HEK293 (cell line): ENCODE measurements at regions not wholly inside any gene's neighbourhood (a gene's known extent, or its start where the extent isn't known, plus 50 kb on each side); places are given as distances from the start of the nearest gene placed in this dataset.

Experiments
- BCL11A ChIP-seq: fragments of 450-650 bp; formaldehyde crosslinking; IDR thresholded peaks from 2 replicates; pipeline ENCODE4 v1.5.1; 2016; ENCODE audit warnings: low read depth, missing biosample characterization, missing genetic modification characterization
- FEZF1 ChIP-seq: fragments of 450-650 bp; formaldehyde crosslinking; IDR thresholded peaks from 2 replicates; pipeline ENCODE4 v1.5.1; 2016; ENCODE audit warnings: missing biosample characterization, missing genetic modification characterization
- GLI2 ChIP-seq: fragments of 450-650 bp; formaldehyde crosslinking; IDR thresholded peaks from 2 replicates; pipeline ENCODE4; 2017; ENCODE audit warnings: missing biosample characterization, missing genetic modification characterization, low read depth, borderline replicate concordance
- GLIS1 ChIP-seq: fragments of 450-650 bp; formaldehyde crosslinking; IDR thresholded peaks from 2 replicates; pipeline ENCODE4 v1.5.1; 2016; ENCODE audit warnings: missing biosample characterization, missing genetic modification characterization
- GLIS2 ChIP-seq: fragments of 450-650 bp; formaldehyde crosslinking; IDR thresholded peaks from 2 replicates; pipeline ENCODE4 v1.5.1; 2016; ENCODE audit warnings: missing biosample characterization, missing genetic modification characterization
- HOXC10 ChIP-seq: sonication (generic); formaldehyde crosslinking; IDR thresholded peaks from 2 replicates; pipeline ENCODE4 v1.8.1; 2023; ENCODE audit warnings: mild to moderate bottlenecking, missing genetic modification reagents
- KLF16 ChIP-seq: fragments of 450-650 bp; formaldehyde crosslinking; IDR thresholded peaks from 2 replicates; pipeline ENCODE4 v1.5.1; 2017; ENCODE audit warnings: missing biosample characterization, missing genetic modification characterization
- TRIM28 ChIP-seq: IDR thresholded peaks from 2 replicates; pipeline ENCODE4 v1.6.1; 2011; ENCODE audit warnings: low read length, control low read depth, borderline replicate concordance
- YY2 ChIP-seq: fragments of 450-650 bp; formaldehyde crosslinking; IDR thresholded peaks from 2 replicates; pipeline ENCODE4 v1.5.1; 2016; ENCODE audit warnings: missing biosample characterization, missing genetic modification characterization
- ZBTB1 ChIP-seq: fragments of 450-650 bp; formaldehyde crosslinking; IDR thresholded peaks from 2 replicates; pipeline ENCODE4 v1.5.1; 2016; ENCODE audit warnings: missing biosample characterization, missing genetic modification characterization
- ZNF10 ChIP-seq: fragments of 450-650 bp; formaldehyde crosslinking; IDR thresholded peaks from 2 replicates; pipeline ENCODE4 v1.5.1; 2017; ENCODE audit warnings: missing biosample characterization, missing genetic modification characterization
- ZNF112 ChIP-seq: fragments of 450-650 bp; formaldehyde crosslinking; IDR thresholded peaks from 2 replicates; pipeline ENCODE4 v1.5.0; 2017; ENCODE audit warnings: missing biosample characterization, missing genetic modification characterization
- ZNF2 ChIP-seq: fragments of 450-650 bp; formaldehyde crosslinking; IDR thresholded peaks from 2 replicates; pipeline ENCODE4 v1.5.1; 2016; ENCODE audit warnings: missing biosample characterization, missing genetic modification characterization
- ZNF211 ChIP-seq: fragments of 450-650 bp; formaldehyde crosslinking; IDR thresholded peaks from 2 replicates; pipeline ENCODE4 v1.5.1; 2016; ENCODE audit warnings: low read depth, missing biosample characterization, missing genetic modification characterization
- ZNF223 ChIP-seq: fragments of 450-650 bp; formaldehyde crosslinking; IDR thresholded peaks from 2 replicates; pipeline ENCODE4 v1.5.1; 2016; ENCODE audit warnings: missing biosample characterization, missing genetic modification characterization
- ZNF24 ChIP-seq: fragments of 450-650 bp; formaldehyde crosslinking; IDR thresholded peaks from 2 replicates; pipeline ENCODE4 v1.5.1; 2016; ENCODE audit warnings: missing biosample characterization, missing genetic modification characterization
- ZNF266 ChIP-seq: fragments of 450-650 bp; formaldehyde crosslinking; IDR thresholded peaks from 2 replicates; pipeline ENCODE4 v1.5.1; 2016; ENCODE audit warnings: missing biosample characterization, missing genetic modification characterization, low read depth
- ZNF280C ChIP-seq: fragments of 450-650 bp; formaldehyde crosslinking; IDR thresholded peaks from 2 replicates; pipeline ENCODE4 v1.5.1; 2016; ENCODE audit warnings: missing biosample characterization, missing genetic modification characterization
- ZNF302 ChIP-seq: fragments of 450-650 bp; formaldehyde crosslinking; IDR thresholded peaks from 2 replicates; pipeline ENCODE4 v1.5.1; 2016; ENCODE audit warnings: missing biosample characterization, missing genetic modification characterization, low read depth
- ZNF37A ChIP-seq: fragments of 450-650 bp; IDR thresholded peaks from 2 replicates; pipeline ENCODE4 v1.5.1; 2018; ENCODE audit warnings: missing biosample characterization, missing genetic modification characterization
- ZNF398 ChIP-seq: fragments of 450-650 bp; formaldehyde crosslinking; IDR thresholded peaks from 2 replicates; pipeline ENCODE4 v1.5.1; 2017; ENCODE audit warnings: missing biosample characterization, missing genetic modification characterization
- ZNF433 ChIP-seq: fragments of 450-650 bp; formaldehyde crosslinking; IDR thresholded peaks from 2 replicates; pipeline ENCODE4 v1.5.1; 2016; ENCODE audit warnings: missing biosample characterization, missing genetic modification characterization, low read depth
- ZNF677 ChIP-seq: fragments of 450-650 bp; IDR thresholded peaks from 2 replicates; pipeline ENCODE4 v1.5.0; 2018; ENCODE audit warnings: missing biosample characterization, mild to moderate bottlenecking, missing genetic modification characterization, moderate library complexity
- ZNF776 ChIP-seq: fragments of 450-650 bp; formaldehyde crosslinking; IDR thresholded peaks from 2 replicates; pipeline ENCODE4 v1.5.0; 2017; ENCODE audit warnings: missing biosample characterization, missing genetic modification characterization, borderline replicate concordance
- ZNF777 ChIP-seq: fragments of 450-650 bp; formaldehyde crosslinking; IDR thresholded peaks from 2 replicates; pipeline ENCODE4 v1.5.1; 2017; ENCODE audit warnings: missing biosample characterization, missing genetic modification characterization, borderline replicate concordance
- ZNF843 ChIP-seq: fragments of 450-650 bp; formaldehyde crosslinking; IDR thresholded peaks from 2 replicates; pipeline ENCODE4 v1.5.1; 2016; ENCODE audit warnings: missing biosample characterization, missing genetic modification characterization
- ZSCAN18 ChIP-seq: fragments of 450-650 bp; formaldehyde crosslinking; IDR thresholded peaks from 2 replicates; pipeline ENCODE4 v1.5.1; 2016; ENCODE audit warnings: missing biosample characterization, missing genetic modification characterization
- ZSCAN30 ChIP-seq: fragments of 450-650 bp; IDR thresholded peaks from 2 replicates; pipeline ENCODE4 v1.5.1; 2018; ENCODE audit warnings: missing biosample characterization, mild to moderate bottlenecking, missing genetic modification characterization, moderate library complexity
- TF ChIP-seq, protein P1 (sequence below): fragments of 450-650 bp; formaldehyde crosslinking; IDR thresholded peaks from 2 replicates; pipeline ENCODE4 v1.5.1; 2016; ENCODE audit warnings: missing biosample characterization, missing genetic modification characterization
- TF ChIP-seq, protein P2 (sequence below): fragments of 450-650 bp; formaldehyde crosslinking; IDR thresholded peaks from 2 replicates; pipeline ENCODE4 v1.5.1; 2017; ENCODE audit warnings: missing biosample characterization, missing genetic modification characterization
- TF ChIP-seq, protein P3 (sequence below): fragments of 450-650 bp; formaldehyde crosslinking; IDR thresholded peaks from 2 replicates; pipeline ENCODE4 v1.5.0; 2017; ENCODE audit warnings: missing biosample characterization, missing genetic modification characterization, borderline replicate concordance

GRCh38 chr1:10867138-10867721, 70.8 kb upstream of the CASZ1 start (continued):
- TF ChIP-seq, protein P1, sequence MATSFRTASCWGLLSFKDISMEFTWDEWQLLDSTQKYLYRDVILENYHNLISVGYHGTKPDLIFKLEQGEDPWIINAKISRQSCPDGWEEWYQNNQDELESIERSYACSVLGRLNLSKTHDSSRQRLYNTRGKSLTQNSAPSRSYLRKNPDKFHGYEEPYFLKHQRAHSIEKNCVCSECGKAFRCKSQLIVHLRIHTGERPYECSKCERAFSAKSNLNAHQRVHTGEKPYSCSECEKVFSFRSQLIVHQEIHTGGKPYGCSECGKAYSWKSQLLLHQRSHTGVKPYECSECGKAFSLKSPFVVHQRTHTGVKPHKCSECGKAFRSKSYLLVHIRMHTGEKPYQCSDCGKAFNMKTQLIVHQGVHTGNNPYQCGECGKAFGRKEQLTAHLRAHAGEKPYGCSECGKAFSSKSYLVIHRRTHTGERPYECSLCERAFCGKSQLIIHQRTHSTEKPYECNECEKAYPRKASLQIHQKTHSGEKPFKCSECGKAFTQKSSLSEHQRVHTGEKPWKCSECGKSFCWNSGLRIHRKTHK (tag by site-specific recombination), result no peak
- peak; percentile 45; the same call in 1 of the 2 replicates for TF ChIP-seq ZNF398 (tag by site-specific recombination)
- no peak for TF ChIP-seq ZNF280C (tag by site-specific recombination)
- no peak for TF ChIP-seq ZNF677 (tag by site-specific recombination)
- no peak for TF ChIP-seq ZNF211 (tag by site-specific recombination)
- no peak for TF ChIP-seq ZNF266 (tag by site-specific recombination)
- TF ChIP-seq GLIS1 (tag by site-specific recombination), result peak; percentile 30; the same call in 1 of the 2 replicates
- no peak for TF ChIP-seq ZNF10
- TF ChIP-seq ZNF843, result no peak
- TF ChIP-seq, protein P2, sequence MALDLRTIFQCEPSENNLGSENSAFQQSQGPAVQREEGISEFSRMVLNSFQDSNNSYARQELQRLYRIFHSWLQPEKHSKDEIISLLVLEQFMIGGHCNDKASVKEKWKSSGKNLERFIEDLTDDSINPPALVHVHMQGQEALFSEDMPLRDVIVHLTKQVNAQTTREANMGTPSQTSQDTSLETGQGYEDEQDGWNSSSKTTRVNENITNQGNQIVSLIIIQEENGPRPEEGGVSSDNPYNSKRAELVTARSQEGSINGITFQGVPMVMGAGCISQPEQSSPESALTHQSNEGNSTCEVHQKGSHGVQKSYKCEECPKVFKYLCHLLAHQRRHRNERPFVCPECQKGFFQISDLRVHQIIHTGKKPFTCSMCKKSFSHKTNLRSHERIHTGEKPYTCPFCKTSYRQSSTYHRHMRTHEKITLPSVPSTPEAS (tag by site-specific recombination), result no peak
- no peak for TF ChIP-seq FEZF1 (tag by site-specific recombination)
- no peak for TF ChIP-seq ZNF433 (tag by site-specific recombination)
- TF ChIP-seq BCL11A, result no peak
- peak; percentile 59; the same call in 1 of the 2 replicates for TF ChIP-seq ZSCAN30 (tag by site-specific recombination)
- TF ChIP-seq YY2 (tag by site-specific recombination), result no peak
- TF ChIP-seq ZNF777, result no peak
- TF ChIP-seq ZBTB1 (tag by site-specific recombination), result no peak
- TF ChIP-seq ZNF302 (tag by site-specific recombination), result no peak
- no peak for TF ChIP-seq ZNF112 (tag by site-specific recombination)
- TF ChIP-seq GLIS2 (tag by site-specific recombination), result peak; percentile 28; the same call in 1 of the 2 replicates
- TF ChIP-seq ZNF776, result no peak
- TF ChIP-seq GLI2 (tag by site-specific recombination), result no peak
- TF ChIP-seq ZNF24 (tag by site-specific recombination), result no peak
- TF ChIP-seq TRIM28, result no peak
- no peak for TF ChIP-seq ZNF223
- no peak for TF ChIP-seq ZNF2 (tag by site-specific recombination)
- no peak for TF ChIP-seq ZNF37A (tag by site-specific recombination)
- no peak for TF ChIP-seq ZSCAN18 (tag by site-specific recombination)
- TF ChIP-seq, protein P3, sequence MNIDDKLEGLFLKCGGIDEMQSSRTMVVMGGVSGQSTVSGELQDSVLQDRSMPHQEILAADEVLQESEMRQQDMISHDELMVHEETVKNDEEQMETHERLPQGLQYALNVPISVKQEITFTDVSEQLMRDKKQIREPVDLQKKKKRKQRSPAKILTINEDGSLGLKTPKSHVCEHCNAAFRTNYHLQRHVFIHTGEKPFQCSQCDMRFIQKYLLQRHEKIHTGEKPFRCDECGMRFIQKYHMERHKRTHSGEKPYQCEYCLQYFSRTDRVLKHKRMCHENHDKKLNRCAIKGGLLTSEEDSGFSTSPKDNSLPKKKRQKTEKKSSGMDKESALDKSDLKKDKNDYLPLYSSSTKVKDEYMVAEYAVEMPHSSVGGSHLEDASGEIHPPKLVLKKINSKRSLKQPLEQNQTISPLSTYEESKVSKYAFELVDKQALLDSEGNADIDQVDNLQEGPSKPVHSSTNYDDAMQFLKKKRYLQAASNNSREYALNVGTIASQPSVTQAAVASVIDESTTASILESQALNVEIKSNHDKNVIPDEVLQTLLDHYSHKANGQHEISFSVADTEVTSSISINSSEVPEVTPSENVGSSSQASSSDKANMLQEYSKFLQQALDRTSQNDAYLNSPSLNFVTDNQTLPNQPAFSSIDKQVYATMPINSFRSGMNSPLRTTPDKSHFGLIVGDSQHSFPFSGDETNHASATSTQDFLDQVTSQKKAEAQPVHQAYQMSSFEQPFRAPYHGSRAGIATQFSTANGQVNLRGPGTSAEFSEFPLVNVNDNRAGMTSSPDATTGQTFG (tag by site-specific recombination), result no peak
- TF ChIP-seq KLF16 (tag by site-specific recombination), result no peak
- no peak for TF ChIP-seq HOXC10
